Psoas muscle (tissue), 7 donors: ENCODE measurements at regions not wholly inside any gene's neighbourhood (a gene's known extent, or its start where the extent isn't known, plus 50 kb on each side); places are given as distances from the start of the nearest gene placed in this dataset.
"Not testable (repeated sequence)": the region's sequence is repeated elsewhere in the genome, so short reads cannot be mapped to it uniquely, and the experiment has no call there.

Experiments used
- ATAC-seq, 4 donors: fragments of 200-7000 bp; cut with Tn5 transposase; one replicate each; pipeline ENCODE4 v1.9.1; 2020; ENCODE audit warnings: moderate library complexity in 3 of 4, mild to moderate bottlenecking in 2 of 4
- DNase-seq, 2 donors: peaks; one replicate each; pipeline ENCODE4 v3.0.0-alpha.2; 2020
- H3K27ac ChIP-seq: fragments of 200-600 bp; one replicate; pipeline ENCODE4 v1.8.0; 2022
- H3K27me3 ChIP-seq, 3 donors: fragments of 200-600 bp in 1 of 3; one replicate each; pipeline versions ENCODE4 v1.6.1 to v1.8.0; 2013 to 2022; ENCODE audit warnings: low read length in 2 of 3, mild to moderate bottlenecking in 2 of 3, moderate library complexity in 1 of 3; ENCODE audit not compliant: insufficient read depth in 3 of 3
- H3K36me3 ChIP-seq, 2 donors: fragments of 200-600 bp in 1 of 2; one replicate each; pipeline versions ENCODE4 v1.6.1 to v1.8.0; 2013 to 2022; ENCODE audit warnings: low read depth in 1 of 2, mild to moderate bottlenecking in 1 of 2, moderate library complexity in 1 of 2; ENCODE audit not compliant: insufficient read depth in 1 of 2
- H3K4me1 ChIP-seq: fragments of 200-600 bp; one replicate; pipeline ENCODE4 v1.8.0; 2022
- H3K4me3 ChIP-seq: fragments of 200-600 bp; one replicate; pipeline ENCODE4 v1.8.0; 2022; ENCODE audit warnings: mild to moderate bottlenecking
- H3K9me3 ChIP-seq: fragments of 200-600 bp; one replicate; pipeline ENCODE4 v1.8.0; 2022
- WGBS, 3 donors: extraction: QIAGEN DNeasy Blood & Tissue Kit; methylation state at CpG; one replicate each; pipeline versions ENCODE4 v1.1.6 to v1.1.7; 2013; 5-methylcytosine and 5-hydroxymethylcytosine counted together
- intact Hi-C, 2 donors: fragments of 100-400 bp; cut with DNase I; formaldehyde crosslinking; loops; one replicate each; pipeline versions ENCODE4 v1.11.0 to v1.14.2; 2022
- TF ChIP-seq, protein P1 (sequence below): fragments of 200-600 bp; IDR thresholded peaks from one replicate; pipeline ENCODE4 v1.8.0; 2022; ENCODE audit warnings: antibody characterized with exemption
- donor health status: healthy with polysubstance abuse.
- donor health status: DM: no; HTN: no; CAD: no; lungs with moderate emphysema.
- donor health status: Bipolar disorder and iron deficiency.
- donor health status: healthy.
- donor health status: DM: yes; HTN: yes; CAD: no.
- donor health status: DM: no; HTN: no; CAD: no.
- donor health status: DM: yes; HTN: yes; CAD: no.

DNA sequence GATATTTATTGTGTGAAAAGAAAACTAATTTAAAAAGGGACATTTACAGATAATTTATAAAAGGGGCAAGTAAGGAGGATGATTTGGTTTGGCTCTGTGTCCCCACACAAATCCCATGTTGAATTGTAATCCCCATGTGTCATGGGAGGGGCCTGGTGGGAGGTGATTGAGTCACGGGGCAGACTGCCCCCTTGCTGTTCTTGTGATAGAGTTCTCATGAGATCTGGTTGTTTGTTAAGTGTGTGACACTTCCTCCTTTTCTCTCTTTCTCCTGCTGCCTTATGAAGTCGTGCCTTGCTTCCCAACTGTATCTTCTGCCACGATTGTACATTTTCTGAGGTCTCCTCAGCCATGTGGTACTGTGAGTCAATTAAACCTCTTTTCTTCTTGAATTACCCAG is 171.0 kb upstream of the SEMA3E start:
- DNase-seq = no peak
- Histone ChIP-seq H3K36me3 (no peaks in the 10 kb centered on the region), H3K9me3 (no peaks in the 10 kb centered on the region), H3K4me3 (no peak overlapping the region), H3K27me3 (no peaks in the 10 kb centered on the region), H3K27ac (no peak overlapping the region), H3K4me1 (no peaks in the 10 kb centered on the region)
- intact Hi-C loops = no loop called here
- ATAC-seq = no peak
- WGBS, 3 donors = 28 to 58% (median 31%) methylated on average over 3 of the region's 3 CpGs
- TF ChIP-seq, protein P1, sequence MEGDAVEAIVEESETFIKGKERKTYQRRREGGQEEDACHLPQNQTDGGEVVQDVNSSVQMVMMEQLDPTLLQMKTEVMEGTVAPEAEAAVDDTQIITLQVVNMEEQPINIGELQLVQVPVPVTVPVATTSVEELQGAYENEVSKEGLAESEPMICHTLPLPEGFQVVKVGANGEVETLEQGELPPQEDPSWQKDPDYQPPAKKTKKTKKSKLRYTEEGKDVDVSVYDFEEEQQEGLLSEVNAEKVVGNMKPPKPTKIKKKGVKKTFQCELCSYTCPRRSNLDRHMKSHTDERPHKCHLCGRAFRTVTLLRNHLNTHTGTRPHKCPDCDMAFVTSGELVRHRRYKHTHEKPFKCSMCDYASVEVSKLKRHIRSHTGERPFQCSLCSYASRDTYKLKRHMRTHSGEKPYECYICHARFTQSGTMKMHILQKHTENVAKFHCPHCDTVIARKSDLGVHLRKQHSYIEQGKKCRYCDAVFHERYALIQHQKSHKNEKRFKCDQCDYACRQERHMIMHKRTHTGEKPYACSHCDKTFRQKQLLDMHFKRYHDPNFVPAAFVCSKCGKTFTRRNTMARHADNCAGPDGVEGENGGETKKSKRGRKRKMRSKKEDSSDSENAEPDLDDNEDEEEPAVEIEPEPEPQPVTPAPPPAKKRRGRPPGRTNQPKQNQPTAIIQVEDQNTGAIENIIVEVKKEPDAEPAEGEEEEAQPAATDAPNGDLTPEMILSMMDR = no peak

DNA sequence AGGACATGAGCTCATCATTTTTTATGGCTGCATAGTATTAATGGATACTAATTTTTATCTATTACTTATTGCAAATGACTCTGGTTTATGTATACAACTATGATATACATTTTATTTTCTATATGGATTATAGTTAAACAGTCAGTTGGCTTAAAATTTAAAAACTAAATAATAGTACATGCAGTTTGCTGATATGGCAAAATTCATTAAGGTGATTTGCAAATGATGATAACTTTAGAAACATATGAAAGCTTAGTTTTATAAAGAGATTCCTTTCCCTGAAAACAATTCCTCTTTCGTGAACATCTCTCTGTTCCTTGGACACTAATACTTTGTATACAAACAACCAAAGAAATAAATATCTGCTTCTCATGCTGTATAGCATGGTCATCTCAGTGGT is 165.5 kb upstream of the SEMA3E start:
- Histone ChIP-seq H3K9me3 (peaks cover 9% of the 10 kb centered on the region), H3K4me3 (no peak overlapping the region), H3K27me3 (no peaks in the 10 kb centered on the region), H3K4me1 (no peaks in the 10 kb centered on the region), H3K27ac (no peak overlapping the region), H3K36me3 (no peaks in the 10 kb centered on the region)
- no peak for DNase-seq
- intact Hi-C loops = no loop called here
- whole genome bisulfite sequencing, 3 donors = 86 to 89% (median 88%) methylated on average over 1 of the region's 1 CpG
- no peak for ATAC-seq
- TF ChIP-seq, protein P1 = no peak

DNA sequence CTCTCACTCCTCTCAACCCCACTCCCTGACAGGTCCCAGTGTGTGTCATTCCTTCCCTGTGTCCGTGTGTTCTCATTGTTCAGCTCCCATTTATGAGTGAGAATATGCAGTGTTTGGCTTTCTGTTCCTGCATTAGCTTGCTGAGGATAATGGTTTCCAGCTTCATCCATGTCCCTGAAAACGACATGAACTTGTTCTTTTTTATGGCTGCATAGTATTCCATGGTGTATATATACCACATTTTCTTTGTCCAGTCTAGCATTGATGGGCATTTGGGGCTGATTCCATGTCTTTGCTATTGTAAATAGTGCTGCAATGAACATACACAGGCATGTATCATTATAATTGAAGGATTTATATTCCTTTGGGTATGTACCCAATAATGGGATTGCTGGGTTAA is 163.6 kb upstream of the SEMA3E start:
- 75 to 84% (median 80%) methylated on average over 2 of the region's 2 CpGs for WGBS, 3 donors
- H3K9me3 ChIP-seq, DNase-seq, ATAC-seq, H3K27ac ChIP-seq, intact Hi-C loops, H3K4me1 ChIP-seq, H3K27me3 ChIP-seq, H3K36me3 ChIP-seq, H3K4me3 ChIP-seq: not testable (repeated sequence)

DNA sequence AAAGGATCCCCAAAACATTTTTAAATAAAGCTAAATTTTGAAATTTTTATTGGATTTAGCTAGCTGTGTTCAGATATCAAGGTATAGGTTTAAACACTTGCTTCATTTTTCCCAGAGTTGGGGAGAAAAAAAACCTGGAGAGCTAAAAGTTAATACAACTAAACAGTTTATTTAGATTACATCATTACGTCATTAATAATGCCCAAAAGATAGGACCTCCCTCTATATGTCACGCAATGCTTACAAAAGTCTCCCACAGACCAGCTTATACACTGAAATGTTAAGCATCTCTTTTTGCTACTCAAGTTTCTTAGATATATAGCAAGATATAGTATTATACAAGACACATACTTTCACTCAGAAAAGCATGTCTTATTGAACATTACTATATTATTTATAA is 160.0 kb upstream of the SEMA3E start:
- TF ChIP-seq, protein P1 = no peak
- DNase-seq (no peak), ATAC-seq (no peak)
- Histone ChIP-seq H3K27ac (no peak overlapping the region), H3K9me3 (peaks cover 9% of the 10 kb centered on the region), H3K36me3 (no peaks in the 10 kb centered on the region), H3K4me3 (no peak overlapping the region), H3K4me1 (no peaks in the 10 kb centered on the region), H3K27me3 (no peaks in the 10 kb centered on the region)
- intact Hi-C loops = no loop called here
- WGBS, 3 donors = 63 to 74% (median 70%) methylated on average over 2 of the region's 2 CpGs

DNA sequence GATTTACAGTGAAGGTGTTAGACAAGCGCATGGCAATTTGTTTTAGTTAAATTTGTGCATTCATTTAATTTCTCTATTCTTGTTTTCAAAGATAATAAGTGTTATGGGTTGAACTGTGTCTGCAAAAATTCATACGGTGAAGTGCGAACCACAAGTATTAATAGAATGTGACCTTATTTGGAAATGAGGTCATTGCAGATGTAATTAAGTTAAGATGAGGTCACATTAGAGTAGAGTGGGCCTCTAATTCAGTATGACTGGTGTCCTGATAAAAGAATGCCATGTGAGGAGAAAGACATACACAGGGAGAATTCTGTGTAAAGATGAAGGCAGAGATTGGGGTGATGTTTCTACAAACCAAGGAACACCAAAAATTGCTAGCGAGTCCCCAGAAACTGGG is 158.8 kb upstream of the SEMA3E start:
- no peaks in the 10 kb centered on the region for H3K9me3 ChIP-seq
- no peak overlapping the region for H3K4me3 ChIP-seq
- no peaks in the 10 kb centered on the region for H3K36me3 ChIP-seq
- TF ChIP-seq, protein P1 = no peak
- intact Hi-C loops = no loop called here
- ATAC-seq = no peak
- H3K27me3 ChIP-seq = no peaks in the 10 kb centered on the region
- H3K27ac ChIP-seq = no peak overlapping the region
- WGBS, 3 donors = 64 to 75% (median 66%) methylated on average over 4 of the region's 4 CpGs
- no peaks in the 10 kb centered on the region for H3K4me1 ChIP-seq
- no peak for DNase-seq
